GM21786 (cell line): ENCODE measurements at regions not wholly inside any gene's neighbourhood (a gene's known extent, or its start where the extent isn't known, plus 50 kb on each side); places are given as distances from the start of the nearest gene placed in this dataset.
"Not testable (repeated sequence)": the region's sequence is repeated elsewhere in the genome, so short reads cannot be mapped to it uniquely, and the experiment has no call there.

Experiments used
- ATAC-seq: cut with Tn5 transposase; IDR thresholded peaks from one replicate; pipeline ENCODE4 v1.9.1; 2021; ENCODE audit not compliant: unreplicated experiment

DNA sequence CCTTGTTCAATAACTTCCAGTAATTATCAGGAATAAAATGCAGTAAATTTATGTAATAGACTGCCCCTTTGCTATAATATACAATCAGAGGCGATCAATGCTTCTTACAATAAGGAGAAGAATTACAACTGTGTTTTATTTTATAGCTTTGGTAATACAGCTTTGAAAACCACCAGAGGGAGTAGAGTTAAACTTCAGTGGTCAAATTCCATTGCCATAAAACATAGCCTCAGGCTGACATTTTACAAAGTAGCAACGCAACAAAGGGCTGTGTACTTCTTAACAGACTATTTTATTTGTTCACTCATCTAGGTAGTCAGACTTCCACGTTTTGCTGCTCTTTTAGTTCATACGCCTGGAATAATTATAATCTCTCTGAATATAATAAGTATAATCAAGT is 58.5 kb downstream of the TEX13C start:
- no peak for ATAC-seq

DNA sequence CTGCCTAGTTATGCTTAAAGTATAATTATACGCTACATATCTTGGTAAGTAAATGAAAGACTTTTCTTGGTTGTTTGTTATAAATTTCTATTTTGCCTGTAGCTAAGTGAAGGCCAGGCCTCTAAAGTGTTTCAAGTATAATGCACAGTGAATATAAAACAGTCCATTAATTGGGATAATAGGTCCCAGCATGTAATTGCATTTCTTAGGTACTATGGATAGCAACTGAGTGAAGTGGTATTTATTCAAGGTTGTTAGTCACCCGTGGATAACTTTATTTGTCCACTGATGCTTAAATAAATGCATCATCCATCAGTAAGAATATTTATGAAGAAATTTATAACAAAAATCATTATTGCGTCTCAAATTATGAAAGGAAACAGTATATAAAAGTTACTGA is 59.1 kb downstream of the TEX13C start:
- no peak for ATAC-seq

DNA sequence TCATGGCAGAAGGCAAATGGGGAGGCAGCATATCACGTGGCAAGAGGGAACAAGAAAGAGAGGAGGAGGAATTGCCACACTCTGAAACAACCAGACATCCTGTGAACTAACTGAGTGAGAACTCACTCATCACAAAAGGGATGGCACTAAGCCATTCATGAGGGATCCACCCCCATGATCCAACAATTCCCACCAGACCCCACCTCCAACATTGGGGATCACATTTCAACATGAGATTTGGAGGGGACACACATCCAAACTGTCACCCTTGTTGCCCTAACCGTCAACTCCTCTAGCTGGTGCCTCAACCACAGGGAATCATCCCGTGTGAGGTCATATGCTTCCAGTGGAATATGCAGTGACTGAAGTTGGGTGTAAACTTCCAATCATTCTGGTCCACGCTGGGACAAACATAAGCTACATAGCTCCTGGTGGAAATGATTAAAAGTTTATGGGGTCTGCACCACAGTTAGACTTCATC is 62.5 kb downstream of the TEX13C start:
- ATAC-seq = no peak

- no peak for ATAC-seq
These were observed 63.2 kb downstream of the TEX13C start for GRCh38 chrX:125382889-125383288.

DNA sequence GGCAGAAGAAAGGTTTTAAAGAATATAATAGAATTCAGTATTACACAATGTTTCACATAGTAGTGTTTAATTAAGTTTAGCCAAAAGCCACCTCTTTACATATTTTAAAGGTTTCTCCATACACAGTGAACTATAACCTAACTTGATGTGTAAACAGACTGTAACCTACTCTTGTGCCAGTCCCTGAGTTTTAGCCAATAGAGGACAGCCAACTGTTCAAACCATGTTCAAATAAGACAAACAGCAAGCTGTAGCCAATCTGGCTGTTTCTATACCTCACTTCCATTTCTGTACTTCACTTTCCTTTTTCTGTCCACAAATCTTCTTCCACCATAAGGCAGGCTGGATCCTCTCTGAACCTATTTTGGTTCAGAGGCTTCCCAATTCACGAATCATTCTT is 65.2 kb downstream of the TEX13C start:
- no peak for ATAC-seq

DNA sequence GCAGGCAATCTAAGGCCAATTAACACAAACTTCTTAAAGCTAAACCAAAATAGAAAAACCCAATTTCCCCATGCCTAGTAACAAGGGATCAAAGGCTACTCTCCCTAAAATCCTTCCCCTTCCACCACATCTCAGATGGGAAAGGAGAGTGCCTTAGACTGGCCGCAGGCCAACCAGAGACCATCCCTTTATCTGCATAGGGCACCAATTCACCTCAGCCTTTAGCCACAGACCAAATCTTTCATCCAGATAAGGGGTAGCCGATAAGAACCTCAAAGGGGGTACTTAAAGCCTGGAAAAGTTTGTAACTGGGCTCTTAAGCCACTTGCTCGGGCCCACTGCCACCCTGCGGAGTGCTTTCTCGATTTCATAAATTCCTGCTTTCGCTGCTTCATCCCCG is 68.3 kb downstream of the TEX13C start:
- ATAC-seq = no peak

GRCh38 chrX:125394449-125394848 is 74.8 kb downstream of the TEX13C start:
- no peak for ATAC-seq

DNA sequence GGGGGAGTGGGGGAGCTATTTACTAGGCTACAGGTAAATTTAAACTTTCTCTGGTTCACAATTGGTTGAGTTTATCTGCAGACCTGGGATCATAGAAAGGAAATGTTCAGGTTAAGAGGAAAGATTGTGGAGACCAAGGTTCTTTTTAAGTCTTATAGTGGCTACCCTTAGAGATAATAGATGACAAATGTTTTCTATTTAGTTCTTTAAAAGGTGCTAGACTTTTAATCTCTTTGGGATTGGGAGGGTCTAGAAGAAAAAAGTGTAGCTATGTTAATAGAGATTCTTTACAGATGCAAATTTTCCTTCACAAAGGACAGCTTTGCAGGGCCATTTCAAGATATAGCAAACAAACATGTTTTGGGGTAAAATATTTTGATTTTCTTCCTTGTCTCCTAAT is 76.0 kb downstream of the TEX13C start:
- ATAC-seq = no peak

- ATAC-seq = no peak
These were observed 79.3 kb downstream of the TEX13C start for GRCh38 chrX:125398959-125399440.

DNA sequence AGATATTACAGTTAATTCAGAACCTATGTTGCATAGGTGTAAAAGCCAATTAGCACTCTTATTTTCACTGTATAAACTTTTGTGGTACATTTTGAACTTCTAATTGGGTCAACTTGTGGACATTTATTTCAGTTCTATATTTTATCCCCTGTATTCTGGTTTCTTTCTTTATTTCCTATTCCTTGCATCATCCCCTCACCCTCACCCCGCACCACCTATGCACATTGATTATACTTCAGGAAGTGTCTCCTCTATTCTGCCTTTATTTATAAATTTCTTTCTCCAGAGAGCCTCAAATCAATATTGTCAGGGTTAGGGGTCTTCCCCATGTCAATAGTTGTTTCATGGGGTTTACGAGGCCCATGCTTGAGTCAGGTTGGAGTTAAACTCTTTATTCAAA is 83.1 kb downstream of the TEX13C start:
- no peak for ATAC-seq

- no peak for ATAC-seq
These were observed 85.0 kb downstream of the TEX13C start for GRCh38 chrX:125404667-125405160.

DNA sequence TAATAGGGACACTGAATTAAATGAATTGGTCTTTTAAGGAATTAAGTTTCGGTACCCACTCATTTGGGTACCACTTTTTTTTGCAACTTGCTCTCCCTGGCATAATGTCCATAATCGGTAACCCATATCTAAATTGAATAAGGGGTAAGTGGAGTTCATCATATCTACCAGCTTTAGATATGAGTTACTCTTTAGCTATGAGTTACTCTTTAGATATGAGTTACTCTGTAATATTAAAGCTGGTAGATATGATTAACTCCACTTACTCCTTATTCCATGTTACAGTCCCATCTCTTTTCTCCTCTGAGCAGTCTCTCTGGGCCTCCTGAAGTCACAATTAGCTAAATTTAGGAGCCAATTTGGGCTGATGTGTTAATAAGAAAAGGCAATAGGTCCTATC is 85.7 kb downstream of the TEX13C start:
- ATAC-seq = no peak

DNA sequence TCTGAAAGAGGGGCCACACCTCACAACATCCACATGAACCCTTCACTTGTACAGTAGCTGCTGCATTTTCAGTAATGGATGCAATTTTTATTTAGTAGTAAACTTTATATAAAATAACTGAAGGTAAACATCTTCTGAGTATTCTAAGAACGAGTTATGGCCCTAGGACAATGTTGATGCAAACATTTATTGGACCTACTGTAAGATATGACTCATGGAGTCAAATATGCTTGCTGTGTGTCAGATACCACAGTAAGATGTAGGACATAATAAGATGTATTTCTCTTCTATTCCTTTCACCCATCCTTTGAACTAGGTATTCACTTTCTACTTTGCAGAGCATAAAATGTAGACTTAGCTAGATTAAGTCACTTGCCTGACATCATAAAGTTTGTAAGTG is 87.6 kb downstream of the TEX13C start:
- ATAC-seq = no peak

DNA sequence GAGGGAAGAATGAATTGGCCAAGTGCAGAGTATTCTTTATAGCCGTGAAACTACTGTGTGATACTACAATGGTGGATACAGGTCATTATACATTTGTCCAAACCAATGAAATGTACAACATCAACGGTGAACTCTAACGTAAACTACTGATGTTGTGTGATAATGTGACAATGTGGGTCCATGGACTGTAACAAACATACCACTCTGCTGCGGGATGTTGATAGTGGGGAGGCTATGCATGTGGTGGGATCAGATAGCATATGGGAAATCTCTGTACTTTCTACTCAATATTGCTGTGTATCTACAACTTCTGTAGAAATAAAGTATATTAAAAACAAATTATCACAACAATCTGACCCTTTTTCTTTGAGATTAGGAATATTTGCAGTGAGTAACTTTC is 101.1 kb downstream of the TEX13C start:
- ATAC-seq = no peak

GRCh38 chrX:125422986-125423385 is 103.3 kb downstream of the TEX13C start:
- ATAC-seq = no peak

DNA sequence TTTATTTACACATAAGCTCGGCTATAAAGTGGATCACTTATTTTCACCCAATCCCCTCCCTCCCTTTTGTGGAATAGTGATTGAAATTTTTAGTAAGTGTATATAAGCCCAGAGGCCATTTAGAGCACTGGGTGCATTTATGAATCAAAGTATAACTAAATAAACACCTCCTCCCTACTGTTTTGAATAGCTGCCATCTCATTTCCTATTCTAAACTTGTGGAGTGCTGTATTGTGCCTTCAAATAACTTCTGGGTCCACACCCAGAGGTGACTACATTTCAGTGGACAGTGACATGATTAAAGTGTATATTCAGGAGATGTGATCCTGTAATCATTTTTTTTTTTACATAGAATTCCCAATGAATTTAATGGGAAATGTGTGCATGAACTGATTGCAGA is 104.9 kb downstream of the TEX13C start:
- ATAC-seq = no peak

DNA sequence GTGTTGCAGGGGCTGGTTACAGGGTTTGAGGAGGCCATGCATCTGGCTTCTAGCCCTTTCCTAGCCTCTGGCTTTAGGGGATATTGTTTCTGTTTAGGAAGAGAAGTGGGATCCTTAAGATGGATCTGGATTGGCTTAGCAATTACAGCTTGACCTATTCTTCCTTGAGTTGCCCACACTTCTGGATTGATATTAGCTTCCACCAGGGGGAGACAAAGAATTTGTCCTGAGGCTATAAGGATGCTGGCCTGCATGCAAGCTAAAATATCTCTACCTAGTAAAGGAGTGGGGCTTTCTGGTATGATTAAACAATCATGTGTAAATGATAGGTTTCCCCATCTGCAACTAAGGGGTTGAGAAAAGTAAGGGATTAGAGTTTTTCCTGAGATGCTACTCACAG is 117.2 kb downstream of the TEX13C start:
- ATAC-seq = peak; percentile 54

- no peak for ATAC-seq
These were observed 119.7 kb downstream of the TEX13C start for GRCh38 chrX:125439194-125439849.

GRCh38 chrX:125444659-125445058 is 125.0 kb downstream of the TEX13C start:
- no peak for ATAC-seq

- ATAC-seq = no peak
These were observed 155.8 kb downstream of the TEX13C start for GRCh38 chrX:125475482-125475881.

GRCh38 chrX:125492439-125492838 is 172.8 kb downstream of the TEX13C start:
- no peak for ATAC-seq

- not testable (repeated sequence) for ATAC-seq
These were observed 173.3 kb downstream of the TEX13C start for GRCh38 chrX:125493004-125493403.

DNA sequence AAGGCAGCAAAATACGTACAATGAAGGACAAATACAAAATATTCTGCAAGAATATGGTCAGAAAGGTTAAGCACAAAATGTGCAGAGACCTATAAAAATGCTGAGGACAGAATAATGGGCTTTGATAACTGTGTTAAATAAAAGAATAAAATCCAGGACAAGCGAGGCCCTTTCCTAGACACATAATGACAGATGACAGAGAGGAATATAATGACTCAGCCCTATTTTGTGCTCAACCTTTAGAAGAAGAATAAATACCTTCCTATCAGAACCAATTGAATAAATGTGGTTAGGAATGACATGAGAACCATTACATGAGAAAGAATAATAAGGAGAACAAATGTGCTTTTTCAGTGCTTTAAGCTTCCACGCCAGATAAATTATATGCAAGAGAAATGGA is 178.0 kb downstream of the TEX13C start:
- ATAC-seq = no peak
